Tibial nerve (tissue), 3 donors: ENCODE measurements at regions not wholly inside any gene's neighbourhood (a gene's known extent, or its start where the extent isn't known, plus 50 kb on each side); places are given as distances from the start of the nearest gene placed in this dataset.

Experiments used
- EP300 ChIP-seq, 2 donors: sonication (generic); formaldehyde crosslinking; IDR thresholded peaks; one replicate each; pipeline ENCODE4 v1.6.1; 2017; ENCODE audit warnings: antibody characterized with exemption in 2 of 2, mild to moderate bottlenecking in 1 of 2
- POLR2A ChIP-seq, 2 donors: fragments of 450-650 bp; IDR thresholded peaks; one replicate each; pipeline ENCODE4 v1.6.1; 2017; ENCODE audit warnings: antibody characterized with exemption in 2 of 2, mild to moderate bottlenecking in 2 of 2, moderate library complexity in 2 of 2

DNA sequence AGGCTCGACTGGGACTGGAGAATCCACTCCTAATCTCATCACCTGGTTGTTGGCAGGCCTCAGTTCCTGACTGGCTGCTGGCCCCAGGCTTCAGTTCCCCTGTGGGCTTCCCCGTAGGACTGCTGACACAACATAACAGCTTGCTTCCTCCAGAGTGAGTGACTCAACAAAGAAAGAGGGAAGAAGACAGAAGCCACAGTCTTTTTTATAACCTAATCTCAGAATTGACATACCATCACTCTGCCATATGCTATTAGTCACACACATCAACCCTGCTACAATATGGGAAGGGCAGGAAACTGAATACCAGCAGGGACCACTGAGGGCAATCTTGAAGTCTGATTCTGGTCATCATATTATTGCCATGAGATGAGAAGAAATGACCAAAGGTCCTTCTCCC is 76.8 kb upstream of the SLC14A2 start:
- TF ChIP-seq POLR2A (IDR thresholded peaks at IDR 0.05) = no peak
- TF ChIP-seq EP300 (IDR thresholded peaks at IDR 0.05) = no peak
